Astrocyte of the spinal cord (primary cell): ENCODE measurements at regions not wholly inside any gene's neighbourhood (a gene's known extent, or its start where the extent isn't known, plus 50 kb on each side); places are given as distances from the start of the nearest gene placed in this dataset.

Source experiments
- DNase-seq: peaks from one replicate; pipeline ENCODE4 v3.0.0; 2011; ENCODE audit warnings: low read depth, low spot score
- H3K4me3 ChIP-seq: 2 replicates; pipeline ENCODE4 v1.5.1; 2011; ENCODE audit warnings: low read depth, mild to moderate bottlenecking, low read length, moderate library complexity
- in situ Hi-C: cut with HindIII; loops from 2 replicates; pipeline ENCODE4 v1.10.0; 2017; ENCODE audit warnings: low sequenced_read_pairs
- TF ChIP-seq, protein P1 (sequence below): IDR thresholded peaks from 2 replicates; pipeline ENCODE4 v1.5.1; 2012; ENCODE audit warnings: low read depth, mild to moderate bottlenecking, low read length, inconsistent platforms

DNA sequence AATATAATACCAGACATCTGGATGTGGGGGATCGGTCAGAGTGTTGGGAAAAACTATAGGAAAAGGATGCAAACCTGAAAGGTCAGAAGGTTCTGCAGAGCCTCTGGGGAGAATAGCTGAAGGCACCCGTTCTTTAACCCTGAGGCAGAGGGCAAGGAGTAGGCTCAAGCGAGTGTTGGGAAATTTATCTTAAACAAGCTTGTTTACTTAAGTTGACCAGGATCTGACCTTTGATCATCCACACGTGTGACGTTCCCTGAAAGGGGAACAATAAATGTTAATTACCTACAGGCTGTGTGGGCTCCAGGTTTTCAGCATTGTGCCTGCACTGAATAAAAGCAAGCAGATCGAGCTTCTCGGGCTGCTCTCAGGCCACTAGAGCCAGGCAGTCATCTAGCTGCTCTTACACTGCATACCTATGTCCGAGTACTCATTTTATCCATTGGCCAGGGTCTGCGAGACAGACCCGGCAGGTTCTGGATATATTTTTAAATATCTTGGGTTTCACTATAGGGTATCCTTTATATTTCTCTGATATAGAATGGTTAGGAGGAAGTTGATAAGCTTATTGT lies 400.6 kb upstream of the CHST9 start:
- no peak for DNase-seq
- in situ Hi-C loops, result no loop called here
- H3K4me3 ChIP-seq, result no peak overlapping the region
- TF ChIP-seq, protein P1, sequence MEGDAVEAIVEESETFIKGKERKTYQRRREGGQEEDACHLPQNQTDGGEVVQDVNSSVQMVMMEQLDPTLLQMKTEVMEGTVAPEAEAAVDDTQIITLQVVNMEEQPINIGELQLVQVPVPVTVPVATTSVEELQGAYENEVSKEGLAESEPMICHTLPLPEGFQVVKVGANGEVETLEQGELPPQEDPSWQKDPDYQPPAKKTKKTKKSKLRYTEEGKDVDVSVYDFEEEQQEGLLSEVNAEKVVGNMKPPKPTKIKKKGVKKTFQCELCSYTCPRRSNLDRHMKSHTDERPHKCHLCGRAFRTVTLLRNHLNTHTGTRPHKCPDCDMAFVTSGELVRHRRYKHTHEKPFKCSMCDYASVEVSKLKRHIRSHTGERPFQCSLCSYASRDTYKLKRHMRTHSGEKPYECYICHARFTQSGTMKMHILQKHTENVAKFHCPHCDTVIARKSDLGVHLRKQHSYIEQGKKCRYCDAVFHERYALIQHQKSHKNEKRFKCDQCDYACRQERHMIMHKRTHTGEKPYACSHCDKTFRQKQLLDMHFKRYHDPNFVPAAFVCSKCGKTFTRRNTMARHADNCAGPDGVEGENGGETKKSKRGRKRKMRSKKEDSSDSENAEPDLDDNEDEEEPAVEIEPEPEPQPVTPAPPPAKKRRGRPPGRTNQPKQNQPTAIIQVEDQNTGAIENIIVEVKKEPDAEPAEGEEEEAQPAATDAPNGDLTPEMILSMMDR, result no peak

DNA sequence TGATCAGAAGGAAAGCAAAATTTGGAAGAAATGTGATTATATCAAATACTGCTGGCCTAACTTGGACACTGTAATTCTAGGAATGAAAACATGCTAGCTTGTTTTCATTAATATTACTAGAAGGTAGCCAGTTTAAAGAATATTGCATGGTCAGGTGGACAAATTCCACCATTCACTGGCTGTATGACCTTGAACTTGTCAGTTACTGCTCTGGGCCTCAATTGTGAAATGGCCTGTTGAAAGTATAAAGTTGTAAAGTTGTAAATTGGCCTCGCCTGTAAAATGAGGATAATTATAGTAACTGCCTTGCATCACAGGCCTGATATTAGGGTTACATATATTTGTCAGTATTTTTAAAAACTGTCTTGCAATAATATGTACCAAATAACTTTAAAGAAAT lies 398.4 kb upstream of the CHST9 start:
- no peak for DNase-seq
- TF ChIP-seq, protein P1, result no peak
- in situ Hi-C loops, result no loop called here
- H3K4me3 ChIP-seq, result no peak overlapping the region

- peak; percentile 42 for DNase-seq
- in situ Hi-C loops, result no loop called here
- TF ChIP-seq, protein P1, result no peak
- no peak overlapping the region for H3K4me3 ChIP-seq
Measured at GRCh38 chr18:27582760-27583412, 397.8 kb upstream of the CHST9 start.

DNA sequence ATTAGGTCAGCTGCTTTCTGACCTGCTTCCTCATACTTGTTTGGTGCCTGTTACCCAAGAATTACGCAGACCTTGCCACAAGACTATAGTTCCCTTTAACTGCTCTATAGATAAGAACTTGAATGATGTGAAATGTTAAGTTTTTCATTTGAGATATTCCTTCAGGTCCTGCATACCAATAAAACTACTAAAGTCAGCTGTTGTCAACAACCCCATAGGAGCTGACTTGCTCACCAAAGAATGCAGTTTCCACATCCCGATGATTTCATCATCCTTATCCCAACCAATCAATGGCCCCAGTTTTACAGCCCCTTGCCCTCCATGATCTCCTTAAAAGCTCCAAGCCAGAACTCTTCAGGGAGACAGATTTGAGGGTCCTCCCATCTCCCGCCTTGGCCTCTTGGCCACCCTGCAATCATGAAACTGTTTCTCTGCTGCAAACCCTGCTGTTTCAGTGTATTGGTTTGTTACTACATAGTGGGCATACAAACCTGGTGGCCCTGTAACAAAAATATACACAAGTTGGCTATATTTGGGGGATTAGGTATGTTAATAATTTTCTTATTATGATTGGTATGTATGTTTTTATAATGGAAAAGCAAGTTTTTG lies 396.3 kb upstream of the CHST9 start:
- no peak for DNase-seq
- TF ChIP-seq, protein P1, result no peak
- H3K4me3 ChIP-seq, result no peak overlapping the region
- in situ Hi-C loops, result no loop called here

- in situ Hi-C loops, result no loop called here
Measured at GRCh38 chr18:27579364-27579763, 394.3 kb upstream of the CHST9 start.

DNA sequence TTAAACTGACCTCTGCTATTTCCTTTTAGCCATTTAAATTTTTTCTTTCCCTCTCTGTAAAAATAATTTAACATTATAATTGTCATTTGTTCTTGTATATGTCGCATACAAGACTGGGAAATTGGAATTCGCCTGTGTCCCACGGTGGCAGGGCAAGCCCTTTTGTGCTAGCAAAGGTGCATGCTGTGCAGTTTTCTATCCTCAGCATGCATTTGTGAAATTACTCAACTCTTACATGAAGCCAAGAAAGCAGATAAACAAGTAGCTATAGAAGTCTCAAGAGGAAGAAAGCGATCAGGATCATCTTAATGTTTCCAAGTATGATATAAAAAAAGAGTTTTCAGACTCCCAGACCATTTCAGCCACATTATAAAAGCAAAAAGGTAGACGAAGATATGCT lies 392.6 kb upstream of the CHST9 start:
- no peak for DNase-seq
- no peak overlapping the region for H3K4me3 ChIP-seq
- in situ Hi-C loops, result no loop called here
- TF ChIP-seq, protein P1, result no peak

More at GRCh38 chr18:27579364-27579763, 394.3 kb upstream of the CHST9 start:
- TF ChIP-seq, protein P1, result no peak
- no peak for DNase-seq
- H3K4me3 ChIP-seq, result no peak overlapping the region
